ENCODE measurements at regions not wholly inside any gene's neighbourhood (a gene's known extent, or its start where the extent isn't known, plus 50 kb on each side); places are given as distances from the start of the nearest gene placed in this dataset.

- intact Hi-C loops (cut with micrococcal nuclease): no loop called here
- no peak overlapping the region for H3K4me3 Mint-ChIP-seq
- Histone ChIP-seq H3K27ac (ENCODE audit: low read depth in 1 of 2, low read length in 2 of 2) (no peak overlapping the region), H2AFZ (ENCODE audit: insufficient read depth, low read depth, low read length, poor library complexity, severe bottlenecking) (no peak overlapping the region), H3K36me3 (replicated peaks in 1 of 2; ENCODE audit: control insufficient read depth in 1 of 2, insufficient read depth in 2 of 2, low read length in 2 of 2) (no peaks in the 10 kb centered on the region), H3K79me2 (ENCODE audit: insufficient read depth, low read length) (no peaks in the 10 kb centered on the region), H3K4me3 (replicated peaks in 1 of 3; ENCODE audit: low read depth in 2 of 3, low read length in 3 of 3) (no peak overlapping the region), H3K9me3 (replicated peaks in 1 of 2; ENCODE audit: control insufficient read depth in 1 of 2, insufficient read depth in 1 of 2, low read length in 2 of 2) (peaks cover 7 to 8% of the 10 kb centered on the region in 2 donors), H3K9ac (ENCODE audit: insufficient read depth, low read length, poor library complexity, severe bottlenecking) (no peak overlapping the region), H3K4me1 (ENCODE audit: control insufficient read depth in 1 of 2, insufficient read depth in 2 of 2, low read length in 2 of 2) (no peaks in the 10 kb centered on the region), H4K20me1 (ENCODE audit: insufficient read depth, low read length) (no peaks in the 10 kb centered on the region), H3K4me2 (replicated peaks; ENCODE audit: extremely low read depth, low read length, poor library complexity, severe bottlenecking) (no peak overlapping the region), H3K27me3 (ENCODE audit: control insufficient read depth in 2 of 2, insufficient read depth in 2 of 2, low read length in 2 of 2) (no peaks in the 10 kb centered on the region)
- peaks cover 0 to 2% (median 0%) of the 10 kb centered on the region in 3 donors for H3K27me3 Mint-ChIP-seq (ENCODE audit: low read depth in 3 of 3)
- H3K9me3 Mint-ChIP-seq: peaks cover 3 to 10% (median 5%) of the 10 kb centered on the region in 7 donors
- TF ChIP-seq CTCF (IDR thresholded peaks at IDR 0.05): no peak
- H3K36me3 Mint-ChIP-seq: no peaks in the 10 kb centered on the region
- no CpG with 5 or more reads among the region's 1 CpG for WGBS (ENCODE audit: insufficient coverage)
- H3K27ac Mint-ChIP-seq: no peak overlapping the region
- no peaks in the 10 kb centered on the region for H3K4me1 Mint-ChIP-seq
- DNase-seq: no peak
Measured at GRCh38 chr4:97394653-97395052, 748.6 kb downstream of the STPG2 start.

GRCh38 chr4:97396097-97396496, 747.2 kb downstream of the STPG2 start:
- intact Hi-C loops (cut with micrococcal nuclease): no loop called here
- no peaks in the 10 kb centered on the region for H3K36me3 Mint-ChIP-seq
- H3K4me3 Mint-ChIP-seq: no peak overlapping the region
- Histone ChIP-seq H2AFZ (ENCODE audit: insufficient read depth, low read depth, low read length, poor library complexity, severe bottlenecking) (no peak overlapping the region), H3K4me3 (replicated peaks in 1 of 3; ENCODE audit: low read depth in 2 of 3, low read length in 3 of 3) (no peak overlapping the region), H3K79me2 (ENCODE audit: insufficient read depth, low read length) (no peaks in the 10 kb centered on the region), H4K20me1 (ENCODE audit: insufficient read depth, low read length) (no peaks in the 10 kb centered on the region), H3K4me1 (ENCODE audit: control insufficient read depth in 1 of 2, insufficient read depth in 2 of 2, low read length in 2 of 2) (no peaks in the 10 kb centered on the region), H3K27me3 (ENCODE audit: control insufficient read depth in 2 of 2, insufficient read depth in 2 of 2, low read length in 2 of 2) (no peaks in the 10 kb centered on the region), H3K27ac (ENCODE audit: low read depth in 1 of 2, low read length in 2 of 2) (no peak overlapping the region), H3K36me3 (replicated peaks in 1 of 2; ENCODE audit: control insufficient read depth in 1 of 2, insufficient read depth in 2 of 2, low read length in 2 of 2) (no peaks in the 10 kb centered on the region), H3K9ac (ENCODE audit: insufficient read depth, low read length, poor library complexity, severe bottlenecking) (no peak overlapping the region), H3K9me3 (replicated peaks in 1 of 2; ENCODE audit: control insufficient read depth in 1 of 2, insufficient read depth in 1 of 2, low read length in 2 of 2) (peaks cover 6 to 7% of the 10 kb centered on the region in 2 donors), H3K4me2 (replicated peaks; ENCODE audit: extremely low read depth, low read length, poor library complexity, severe bottlenecking) (no peak overlapping the region)
- TF ChIP-seq CTCF (IDR thresholded peaks at IDR 0.05): no peak
- peaks cover 6 to 18% (median 10%) of the 10 kb centered on the region in 7 donors for H3K9me3 Mint-ChIP-seq
- H3K27me3 Mint-ChIP-seq (ENCODE audit: low read depth in 3 of 3): peaks cover 0 to 2% (median 0%) of the 10 kb centered on the region in 3 donors
- H3K4me1 Mint-ChIP-seq: no peaks in the 10 kb centered on the region
- 80% methylated on average over 3 of the region's 3 CpGs for WGBS (ENCODE audit: insufficient coverage)
- DNase-seq: no peak
- no peak overlapping the region for H3K27ac Mint-ChIP-seq
